Ishikawa (cell line): ENCODE measurements at regions not wholly inside any gene's neighbourhood (a gene's known extent, or its start where the extent isn't known, plus 50 kb on each side); places are given as distances from the start of the nearest gene placed in this dataset.

Source experiments
- CEBPB ChIP-seq: IDR thresholded peaks from 2 replicates; pipeline ENCODE4 v1.6.1; 2012
- CREB1 ChIP-seq: IDR thresholded peaks from 2 replicates; pipeline ENCODE4 v1.6.1; 2012; ENCODE audit warnings: low read depth
- EGR1 ChIP-seq: IDR thresholded peaks from 2 replicates; pipeline ENCODE4 v1.6.1; 2012
- EP300 ChIP-seq: IDR thresholded peaks from 2 replicates; pipeline ENCODE4 v1.6.1; 2012; ENCODE audit warnings: borderline replicate concordance
- FOXM1 ChIP-seq: IDR thresholded peaks from 2 replicates; pipeline ENCODE4 v1.6.1; 2012; ENCODE audit warnings: low read depth, borderline replicate concordance
- NFIC ChIP-seq: IDR thresholded peaks from 2 replicates; pipeline ENCODE4 v1.6.1; 2012
- RAD21 ChIP-seq: IDR thresholded peaks from 2 replicates; pipeline ENCODE4 v1.6.1; 2012; ENCODE audit warnings: low read depth
- TAF1 ChIP-seq: IDR thresholded peaks from 2 replicates; pipeline ENCODE4 v1.6.1; 2012; ENCODE audit warnings: low read depth, mild to moderate bottlenecking
- TCF12 ChIP-seq: IDR thresholded peaks from 2 replicates; pipeline ENCODE4 v1.6.1; 2012; ENCODE audit warnings: low read depth
- TEAD4 ChIP-seq: IDR thresholded peaks from 2 replicates; pipeline ENCODE4 v1.6.1; 2012
- USF1 ChIP-seq: IDR thresholded peaks from 2 replicates; pipeline ENCODE4 v1.6.1; 2012
- YY1 ChIP-seq: IDR thresholded peaks from 2 replicates; pipeline ENCODE4 v1.6.1; 2012; ENCODE audit warnings: low read depth
- ZBTB7A ChIP-seq: IDR thresholded peaks from 2 replicates; pipeline ENCODE4 v1.6.1; 2012; ENCODE audit warnings: low read depth
- TF ChIP-seq, protein P1 (sequence below): IDR thresholded peaks from 2 replicates; pipeline ENCODE4 v1.6.1; 2012; ENCODE audit warnings: low read depth, mild to moderate bottlenecking
- TF ChIP-seq, protein P2 (sequence below): IDR thresholded peaks from 2 replicates; pipeline ENCODE4 v1.6.1; 2012

DNA sequence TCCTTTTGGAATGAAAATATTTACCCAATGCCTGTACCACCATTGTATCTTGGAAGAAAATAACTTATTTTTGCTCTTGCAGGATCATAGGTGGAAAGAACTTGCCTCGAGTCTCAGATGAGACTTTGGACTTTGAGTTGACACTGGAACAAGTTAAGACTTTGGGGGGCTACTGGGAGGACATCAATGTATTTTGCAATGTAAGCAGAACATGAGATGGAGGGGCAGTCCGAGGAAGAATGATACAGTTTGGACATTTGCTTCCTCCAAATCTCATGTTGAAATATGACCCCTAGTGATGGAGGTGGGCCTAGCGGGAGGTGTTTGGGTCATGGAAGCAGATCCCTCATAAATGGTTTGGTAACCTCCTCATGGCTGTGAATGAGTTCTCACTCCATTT lies 1428.6 kb downstream of the ZPLD1 start:
- TF ChIP-seq FOXM1 = no peak
- TF ChIP-seq TCF12 = no peak
- no peak for TF ChIP-seq RAD21
- TF ChIP-seq EGR1 = no peak
- TF ChIP-seq, protein P1, sequence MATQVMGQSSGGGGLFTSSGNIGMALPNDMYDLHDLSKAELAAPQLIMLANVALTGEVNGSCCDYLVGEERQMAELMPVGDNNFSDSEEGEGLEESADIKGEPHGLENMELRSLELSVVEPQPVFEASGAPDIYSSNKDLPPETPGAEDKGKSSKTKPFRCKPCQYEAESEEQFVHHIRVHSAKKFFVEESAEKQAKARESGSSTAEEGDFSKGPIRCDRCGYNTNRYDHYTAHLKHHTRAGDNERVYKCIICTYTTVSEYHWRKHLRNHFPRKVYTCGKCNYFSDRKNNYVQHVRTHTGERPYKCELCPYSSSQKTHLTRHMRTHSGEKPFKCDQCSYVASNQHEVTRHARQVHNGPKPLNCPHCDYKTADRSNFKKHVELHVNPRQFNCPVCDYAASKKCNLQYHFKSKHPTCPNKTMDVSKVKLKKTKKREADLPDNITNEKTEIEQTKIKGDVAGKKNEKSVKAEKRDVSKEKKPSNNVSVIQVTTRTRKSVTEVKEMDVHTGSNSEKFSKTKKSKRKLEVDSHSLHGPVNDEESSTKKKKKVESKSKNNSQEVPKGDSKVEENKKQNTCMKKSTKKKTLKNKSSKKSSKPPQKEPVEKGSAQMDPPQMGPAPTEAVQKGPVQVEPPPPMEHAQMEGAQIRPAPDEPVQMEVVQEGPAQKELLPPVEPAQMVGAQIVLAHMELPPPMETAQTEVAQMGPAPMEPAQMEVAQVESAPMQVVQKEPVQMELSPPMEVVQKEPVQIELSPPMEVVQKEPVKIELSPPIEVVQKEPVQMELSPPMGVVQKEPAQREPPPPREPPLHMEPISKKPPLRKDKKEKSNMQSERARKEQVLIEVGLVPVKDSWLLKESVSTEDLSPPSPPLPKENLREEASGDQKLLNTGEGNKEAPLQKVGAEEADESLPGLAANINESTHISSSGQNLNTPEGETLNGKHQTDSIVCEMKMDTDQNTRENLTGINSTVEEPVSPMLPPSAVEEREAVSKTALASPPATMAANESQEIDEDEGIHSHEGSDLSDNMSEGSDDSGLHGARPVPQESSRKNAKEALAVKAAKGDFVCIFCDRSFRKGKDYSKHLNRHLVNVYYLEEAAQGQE = no peak
- no peak for TF ChIP-seq CEBPB
- no peak for TF ChIP-seq TEAD4
- TF ChIP-seq, protein P2, sequence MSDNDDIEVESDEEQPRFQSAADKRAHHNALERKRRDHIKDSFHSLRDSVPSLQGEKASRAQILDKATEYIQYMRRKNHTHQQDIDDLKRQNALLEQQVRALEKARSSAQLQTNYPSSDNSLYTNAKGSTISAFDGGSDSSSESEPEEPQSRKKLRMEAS = no peak
- TF ChIP-seq YY1 = no peak
- no peak for TF ChIP-seq USF1
- no peak for TF ChIP-seq CREB1
- no peak for TF ChIP-seq NFIC
- TF ChIP-seq TAF1 = no peak
- TF ChIP-seq ZBTB7A = no peak
- TF ChIP-seq EP300 = no peak

DNA sequence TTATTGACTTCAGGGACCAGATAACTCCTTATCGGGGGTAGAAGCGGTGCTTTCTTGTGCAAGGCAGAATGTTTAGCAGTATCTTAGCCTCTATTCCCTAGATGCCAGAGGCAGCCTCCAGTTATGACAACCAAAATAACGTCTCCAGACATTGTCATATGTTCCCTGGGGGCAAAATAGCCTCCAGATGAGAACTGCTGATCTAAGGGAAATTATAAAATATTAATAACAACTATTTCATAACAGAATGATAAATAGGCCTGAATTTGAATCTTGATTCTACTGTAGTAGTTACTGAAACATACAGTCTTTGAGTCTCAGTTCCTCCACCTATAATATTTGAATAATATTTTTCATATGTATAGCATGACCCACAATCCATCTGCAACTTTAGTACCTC lies 1431.3 kb downstream of the ZPLD1 start:
- TF ChIP-seq CEBPB = no peak
- TF ChIP-seq, protein P2 = no peak
- TF ChIP-seq ZBTB7A = no peak
- no peak for TF ChIP-seq YY1
- no peak for TF ChIP-seq CREB1
- TF ChIP-seq RAD21 = no peak
- no peak for TF ChIP-seq EGR1
- TF ChIP-seq EP300 = no peak
- no peak for TF ChIP-seq TEAD4
- no peak for TF ChIP-seq TAF1
- no peak for TF ChIP-seq USF1
- TF ChIP-seq, protein P1 = no peak
- TF ChIP-seq NFIC = no peak
- no peak for TF ChIP-seq TCF12

DNA sequence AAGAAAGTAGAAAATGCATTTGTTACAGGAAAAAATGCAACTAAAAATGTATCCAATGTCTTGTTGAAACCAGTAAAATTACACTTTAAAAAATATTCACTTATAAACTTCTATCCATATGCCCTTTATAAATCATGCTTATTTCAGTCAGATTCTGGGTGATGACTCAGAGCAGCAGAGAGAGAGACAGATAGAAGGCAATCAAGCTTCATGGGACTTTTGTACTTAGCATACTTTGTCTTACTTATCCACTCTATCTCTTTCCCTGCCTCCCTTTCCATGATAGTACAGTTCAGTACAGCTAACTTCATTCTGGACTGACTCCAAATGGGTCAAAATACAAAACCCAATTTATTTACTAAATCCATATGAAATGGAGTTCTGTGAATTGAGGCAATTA lies 1438.2 kb downstream of the ZPLD1 start:
- TF ChIP-seq, protein P1 = no peak
- no peak for TF ChIP-seq CEBPB
- no peak for TF ChIP-seq TAF1
- no peak for TF ChIP-seq CREB1
- TF ChIP-seq YY1 = no peak
- TF ChIP-seq TEAD4 = no peak
- TF ChIP-seq USF1 = no peak
- TF ChIP-seq NFIC = no peak
- no peak for TF ChIP-seq EP300
- TF ChIP-seq EGR1 = no peak
- no peak for TF ChIP-seq FOXM1
- no peak for TF ChIP-seq ZBTB7A
- TF ChIP-seq TCF12 = no peak
- TF ChIP-seq, protein P2 = no peak
